ENCODE measurements at regions not wholly inside any gene's neighbourhood (a gene's known extent, or its start where the extent isn't known, plus 50 kb on each side); places are given as distances from the start of the nearest gene placed in this dataset.
"Not testable (repeated sequence)": the region's sequence is repeated elsewhere in the genome, so short reads cannot be mapped to it uniquely, and the experiment has no call there.

DNA sequence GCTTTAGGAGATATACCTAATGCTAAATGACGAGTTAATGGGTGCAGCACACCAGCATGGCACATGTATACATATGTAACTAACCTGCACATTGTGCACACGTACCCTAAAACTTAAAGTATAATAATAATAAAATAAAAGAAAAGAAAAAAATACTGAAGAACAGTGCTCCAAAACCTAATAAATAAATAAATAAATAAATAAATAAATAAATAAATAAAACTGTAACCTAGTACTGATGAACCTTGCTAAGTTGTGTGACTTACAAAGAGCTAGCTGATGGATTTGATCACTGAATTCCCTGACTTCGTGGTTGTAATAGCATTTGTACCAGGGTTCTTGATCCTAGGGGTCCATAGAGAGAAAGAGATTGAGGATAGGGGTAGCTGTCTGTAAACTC is 258.6 kb downstream of the HNRNPD start:
- TF ChIP-seq, protein P1, sequence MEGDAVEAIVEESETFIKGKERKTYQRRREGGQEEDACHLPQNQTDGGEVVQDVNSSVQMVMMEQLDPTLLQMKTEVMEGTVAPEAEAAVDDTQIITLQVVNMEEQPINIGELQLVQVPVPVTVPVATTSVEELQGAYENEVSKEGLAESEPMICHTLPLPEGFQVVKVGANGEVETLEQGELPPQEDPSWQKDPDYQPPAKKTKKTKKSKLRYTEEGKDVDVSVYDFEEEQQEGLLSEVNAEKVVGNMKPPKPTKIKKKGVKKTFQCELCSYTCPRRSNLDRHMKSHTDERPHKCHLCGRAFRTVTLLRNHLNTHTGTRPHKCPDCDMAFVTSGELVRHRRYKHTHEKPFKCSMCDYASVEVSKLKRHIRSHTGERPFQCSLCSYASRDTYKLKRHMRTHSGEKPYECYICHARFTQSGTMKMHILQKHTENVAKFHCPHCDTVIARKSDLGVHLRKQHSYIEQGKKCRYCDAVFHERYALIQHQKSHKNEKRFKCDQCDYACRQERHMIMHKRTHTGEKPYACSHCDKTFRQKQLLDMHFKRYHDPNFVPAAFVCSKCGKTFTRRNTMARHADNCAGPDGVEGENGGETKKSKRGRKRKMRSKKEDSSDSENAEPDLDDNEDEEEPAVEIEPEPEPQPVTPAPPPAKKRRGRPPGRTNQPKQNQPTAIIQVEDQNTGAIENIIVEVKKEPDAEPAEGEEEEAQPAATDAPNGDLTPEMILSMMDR (IDR thresholded peaks at IDR 0.05) = not testable (repeated sequence)
- not testable (repeated sequence) for TF ChIP-seq EZH2 (IDR thresholded peaks at IDR 0.05)

Measured in neural progenitor cell (in vitro differentiated cells).